Left lung (tissue), 4 donors: ENCODE measurements at regions not wholly inside any gene's neighbourhood (a gene's known extent, or its start where the extent isn't known, plus 50 kb on each side); places are given as distances from the start of the nearest gene placed in this dataset.

Experiments used
- ATAC-seq: fragments of 200-7000 bp; cut with Tn5 transposase; one replicate; pipeline ENCODE4 v1.9.1; 2020; ENCODE audit warnings: moderate library complexity
- DNase-seq, 4 donors: peaks; one replicate each; pipeline ENCODE4 v3.0.0-alpha.2; 2013 to 2020
- H3K27ac ChIP-seq, 2 donors: fragments of 200-600 bp; sonication (generic) in 1 of 2; one replicate each; pipeline versions ENCODE4 v1.5.0 to v1.8.0; 2020 to 2021
- H3K27me3 ChIP-seq, 2 donors: fragments of 200-600 bp; sonication (generic) in 1 of 2; one replicate each; pipeline versions ENCODE4 v1.5.0 to v1.8.0; 2020 to 2021
- H3K36me3 ChIP-seq, 2 donors: fragments of 200-600 bp; sonication (generic) in 1 of 2; one replicate each; pipeline versions ENCODE4 v1.5.0 to v1.8.0; 2020 to 2021
- H3K4me1 ChIP-seq, 2 donors: fragments of 200-600 bp; one replicate each; pipeline ENCODE4 v1.8.0; 2021
- H3K4me3 ChIP-seq, 2 donors: fragments of 200-600 bp; sonication (generic) in 1 of 2; one replicate each; pipeline versions ENCODE4 v1.5.0 to v1.8.0; 2020 to 2021; ENCODE audit warnings: mild to moderate bottlenecking in 1 of 2
- H3K9me3 ChIP-seq, 2 donors: fragments of 200-600 bp; sonication (generic) in 1 of 2; one replicate each; pipeline versions ENCODE4 v1.5.0 to v1.8.0; 2020 to 2021
- intact Hi-C, 2 donors: fragments of 100-400 bp; cut with DNase I; formaldehyde crosslinking; loops; one replicate each; pipeline versions ENCODE4 v1.11.2 to v1.14.2; 2022
- TF ChIP-seq, protein P1 (sequence below), 2 donors: fragments of 200-600 bp; sonication (generic) in 1 of 2; IDR thresholded peaks; one replicate each; pipeline versions ENCODE4 v1.5.0 to v1.8.0; 2021; ENCODE audit warnings: antibody characterized with exemption in 2 of 2
- donor health status: DM: no; HTN: yes; CAD: no.
- donor health status: DM: no; HTN: no; CAD: no.

DNA sequence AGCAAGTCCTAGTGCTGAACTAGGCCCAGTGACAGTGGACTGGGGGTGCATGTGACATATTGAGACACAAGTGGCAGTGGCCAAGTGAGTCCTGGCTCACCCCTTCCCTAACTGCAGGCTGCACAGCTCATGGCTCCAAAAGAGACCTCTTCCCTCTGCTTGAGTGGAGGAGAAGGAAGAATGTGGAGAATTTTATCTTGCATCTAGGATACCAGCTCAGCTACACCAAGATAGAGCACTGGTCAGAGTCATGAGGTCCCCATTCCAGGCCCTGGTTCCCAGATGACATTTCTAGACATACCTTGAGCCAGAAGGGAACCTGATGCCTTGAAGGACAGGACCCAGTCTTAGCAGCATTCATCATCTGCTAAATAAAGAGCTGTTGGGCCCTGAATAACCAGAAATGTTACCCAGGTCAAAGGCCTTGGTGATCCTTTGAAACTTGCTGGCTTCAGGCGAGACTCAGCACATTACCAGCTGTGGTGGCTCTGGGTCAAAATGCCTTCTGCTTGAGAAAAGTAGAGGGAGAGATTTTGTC, 114.5 kb downstream of the CDC14C start:
- TF ChIP-seq, protein P1, sequence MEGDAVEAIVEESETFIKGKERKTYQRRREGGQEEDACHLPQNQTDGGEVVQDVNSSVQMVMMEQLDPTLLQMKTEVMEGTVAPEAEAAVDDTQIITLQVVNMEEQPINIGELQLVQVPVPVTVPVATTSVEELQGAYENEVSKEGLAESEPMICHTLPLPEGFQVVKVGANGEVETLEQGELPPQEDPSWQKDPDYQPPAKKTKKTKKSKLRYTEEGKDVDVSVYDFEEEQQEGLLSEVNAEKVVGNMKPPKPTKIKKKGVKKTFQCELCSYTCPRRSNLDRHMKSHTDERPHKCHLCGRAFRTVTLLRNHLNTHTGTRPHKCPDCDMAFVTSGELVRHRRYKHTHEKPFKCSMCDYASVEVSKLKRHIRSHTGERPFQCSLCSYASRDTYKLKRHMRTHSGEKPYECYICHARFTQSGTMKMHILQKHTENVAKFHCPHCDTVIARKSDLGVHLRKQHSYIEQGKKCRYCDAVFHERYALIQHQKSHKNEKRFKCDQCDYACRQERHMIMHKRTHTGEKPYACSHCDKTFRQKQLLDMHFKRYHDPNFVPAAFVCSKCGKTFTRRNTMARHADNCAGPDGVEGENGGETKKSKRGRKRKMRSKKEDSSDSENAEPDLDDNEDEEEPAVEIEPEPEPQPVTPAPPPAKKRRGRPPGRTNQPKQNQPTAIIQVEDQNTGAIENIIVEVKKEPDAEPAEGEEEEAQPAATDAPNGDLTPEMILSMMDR (IDR thresholded peaks at IDR 0.05): no peak
- no peaks in the 10 kb centered on the region for H3K27me3 ChIP-seq
- intact Hi-C loops: no loop called here

DNA sequence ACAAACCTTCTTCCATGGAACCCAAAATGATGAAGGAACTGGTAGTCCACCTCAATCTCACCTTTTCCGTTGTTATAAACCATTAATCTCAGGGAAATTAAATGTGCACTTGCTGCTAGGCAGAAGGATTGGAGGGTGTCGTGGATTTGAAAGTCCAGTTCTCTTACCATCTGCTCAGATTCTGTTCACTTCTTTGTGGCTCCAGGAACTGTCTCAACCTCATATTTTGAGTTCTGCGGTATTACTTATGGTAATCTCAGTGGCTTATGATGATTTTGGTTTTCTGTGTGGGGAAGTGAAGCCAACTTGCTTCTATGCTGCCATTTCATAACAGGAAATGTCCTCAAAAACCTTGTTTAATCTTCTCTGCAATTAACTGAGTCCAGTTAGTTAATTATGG, 136.4 kb downstream of the CDC14C start:
- ATAC-seq (no peak), DNase-seq (no peak)
- peaks cover 0 to 21% of the 10 kb centered on the region in 2 donors for H3K9me3 ChIP-seq
- no peaks in the 10 kb centered on the region for H3K36me3 ChIP-seq
- intact Hi-C loops: loop anchor here in 1 of 2 donors (10.0 kb wide), 1 partner anchor 436 kb away; no protein-coding TSS in a partner anchor
- H3K27ac ChIP-seq: no peak overlapping the region
- H3K4me3 ChIP-seq: no peak overlapping the region
- no peaks in the 10 kb centered on the region for H3K27me3 ChIP-seq
- H3K4me1 ChIP-seq: no peaks in the 10 kb centered on the region
- TF ChIP-seq, protein P1 (IDR thresholded peaks at IDR 0.05): no peak

More for the DNA sequence above, 114.5 kb downstream of the CDC14C start:
- ATAC-seq: no peak
- no peaks in the 10 kb centered on the region for H3K9me3 ChIP-seq
- H3K36me3 ChIP-seq: no peaks in the 10 kb centered on the region
- DNase-seq: no peak
- no peaks in the 10 kb centered on the region for H3K4me1 ChIP-seq
- no peak overlapping the region for H3K27ac ChIP-seq
- no peak overlapping the region for H3K4me3 ChIP-seq

DNA sequence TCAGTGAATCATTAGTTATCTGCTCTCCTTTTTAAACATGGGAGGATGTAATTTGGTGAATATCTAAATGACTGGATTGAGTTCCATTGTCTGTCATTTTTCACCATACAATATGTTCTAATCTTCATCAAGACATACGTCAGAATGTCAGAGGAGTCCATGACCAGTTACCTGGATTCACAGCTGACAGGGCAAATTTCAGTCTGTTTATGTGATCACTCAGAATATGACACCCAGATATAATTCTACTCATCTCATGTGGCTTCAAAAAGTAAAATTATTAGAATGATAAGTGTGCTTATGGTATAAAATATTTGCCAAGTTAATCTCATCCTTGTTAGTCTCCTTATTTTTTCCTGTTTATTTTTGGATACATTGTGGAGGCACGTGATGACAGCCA, 150.2 kb downstream of the CDC14C start:
- no peak for ATAC-seq

DNA sequence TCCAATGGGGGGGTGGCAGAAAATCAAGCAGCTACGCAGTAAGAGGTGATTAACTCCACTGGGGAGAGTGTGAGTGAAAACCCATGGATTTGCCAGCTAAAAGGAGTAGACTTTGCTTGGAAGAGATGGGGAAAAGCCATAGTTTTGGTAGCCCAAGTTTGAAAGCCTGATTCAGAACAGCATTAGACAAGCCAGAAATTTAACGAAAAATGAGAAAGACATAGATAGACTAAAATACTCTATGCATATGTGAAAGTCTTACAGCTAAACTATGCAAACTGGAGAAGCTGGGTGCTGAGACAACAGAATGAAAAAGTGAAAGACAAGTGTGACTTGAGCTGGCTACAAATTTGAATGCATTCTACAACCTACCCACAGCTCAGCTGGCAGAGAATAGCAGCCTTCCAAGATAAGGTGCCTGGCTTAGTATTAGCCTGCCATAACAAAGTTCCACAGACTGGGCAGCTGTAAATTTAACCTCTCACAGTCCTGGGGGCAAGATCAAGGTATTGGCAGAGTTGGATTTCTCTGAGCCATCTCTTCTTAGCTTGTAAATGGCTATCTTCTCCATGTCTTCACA, 156.6 kb downstream of the CDC14C start:
- Histone ChIP-seq H3K9me3 (peaks cover 0 to 9% of the 10 kb centered on the region in 2 donors), H3K4me3 (no peak overlapping the region), H3K27ac (no peak overlapping the region), H3K27me3 (no peaks in the 10 kb centered on the region), H3K4me1 (no peaks in the 10 kb centered on the region), H3K36me3 (no peaks in the 10 kb centered on the region)
- intact Hi-C loops: no loop called here
- DNase-seq (no peak), ATAC-seq (no peak)
- TF ChIP-seq, protein P1 (IDR thresholded peaks at IDR 0.05): no peak

More for the DNA sequence above, 150.2 kb downstream of the CDC14C start:
- Histone ChIP-seq H3K4me1 (no peaks in the 10 kb centered on the region), H3K4me3 (no peak overlapping the region), H3K9me3 (peaks cover 0 to 7% of the 10 kb centered on the region in 2 donors), H3K36me3 (no peaks in the 10 kb centered on the region), H3K27ac (no peak overlapping the region), H3K27me3 (no peaks in the 10 kb centered on the region)
- intact Hi-C loops: no loop called here
- TF ChIP-seq, protein P1 (IDR thresholded peaks at IDR 0.05): no peak
- no peak for DNase-seq

DNA sequence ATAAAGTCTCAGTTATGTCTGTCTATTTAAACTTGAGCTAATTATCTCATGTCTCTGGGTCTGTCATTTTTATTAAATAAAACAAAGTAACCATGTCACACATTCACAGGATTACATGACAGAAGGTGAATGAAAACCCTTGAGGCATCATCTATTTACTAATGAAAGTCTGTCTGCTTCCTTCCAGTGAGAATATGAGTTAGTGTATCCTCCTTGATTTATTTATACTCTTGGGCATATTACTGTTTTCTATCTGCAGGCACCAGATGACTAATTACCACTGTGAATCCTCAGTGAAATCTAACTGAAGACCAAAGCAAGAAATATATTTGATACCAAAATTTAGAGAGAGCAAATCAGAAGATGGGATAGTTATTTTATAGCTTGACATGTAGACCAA, 163.7 kb downstream of the CDC14C start:
- H3K27me3 ChIP-seq: no peaks in the 10 kb centered on the region
- H3K4me1 ChIP-seq: no peaks in the 10 kb centered on the region
- intact Hi-C loops: no loop called here
- DNase-seq (no peak), ATAC-seq (no peak)
- TF ChIP-seq, protein P1 (IDR thresholded peaks at IDR 0.05): no peak
- H3K27ac ChIP-seq: no peak overlapping the region
- H3K4me3 ChIP-seq: no peak overlapping the region
- no peaks in the 10 kb centered on the region for H3K9me3 ChIP-seq
- H3K36me3 ChIP-seq: no peaks in the 10 kb centered on the region
